H1 (cell line): ENCODE measurements at regions not wholly inside any gene's neighbourhood (a gene's known extent, or its start where the extent isn't known, plus 50 kb on each side); places are given as distances from the start of the nearest gene placed in this dataset.

ENCODE experiments used
- CTCF ChIA-PET: fragments of 300-600 bp; sonication (Branson Sonifier 250); formaldehyde crosslinking; loops from one replicate; lab custom pipeline; 2021; ENCODE audit not compliant: partially characterized antibody; lab: Charles Lee
- POLR2A ChIA-PET: fragments of 300-600 bp; sonication (Branson Sonifier 250); formaldehyde crosslinking; loops from one replicate; lab custom pipeline; 2021; ENCODE audit warnings: inconsistent platforms; ENCODE audit not compliant: partially characterized antibody; lab: Charles Lee
- DNase-seq, 2 experiments: peaks; one replicate each; pipeline versions ENCODE4 v3.0.0 to v3.0.0-alpha.2; 2010 to 2022; ENCODE audit warnings: low spot score in 2 of 2, low read depth in 1 of 2, mixed read lengths in 1 of 2
- FAIRE-seq: peaks from 2 replicates; lab custom pipeline; 2011; peaks lifted over from hg19 to GRCh38; lab: Jason Lieb, UNC
- H2AFZ ChIP-seq: 2 replicates; pipeline ENCODE4 v1.8.1; 2012; ENCODE audit warnings: low read length, inconsistent platforms
- H2AK5ac ChIP-seq: 2 replicates; pipeline ENCODE4 v1.6.1; 2013; ENCODE audit warnings: low read depth, low read length
- H2BK120ac ChIP-seq: replicated peaks from 2 replicates; pipeline ENCODE3; 2013; ENCODE audit warnings: low read depth, low read length, inconsistent platforms
- H2BK12ac ChIP-seq: 2 replicates; pipeline ENCODE4 v1.6.1; 2013; ENCODE audit warnings: low read depth, low read length
- H2BK15ac ChIP-seq: 2 replicates; pipeline ENCODE4 v1.6.1; 2013; ENCODE audit warnings: low read length
- H2BK20ac ChIP-seq: 2 replicates; pipeline ENCODE4 v1.6.1; 2013; ENCODE audit warnings: low read length
- H2BK5ac ChIP-seq: 2 replicates; pipeline ENCODE4 v1.6.1; 2013; ENCODE audit warnings: low read depth, low read length
- H3K14ac ChIP-seq: 2 replicates; pipeline ENCODE4 v1.6.1; 2013; ENCODE audit warnings: inconsistent platforms; ENCODE audit not compliant: insufficient read length
- H3K18ac ChIP-seq: 2 replicates; pipeline ENCODE4 v1.6.1; 2013; ENCODE audit warnings: low read length; ENCODE audit errors: extremely low read depth
- H3K23ac ChIP-seq: 2 replicates; pipeline ENCODE4 v1.6.1; 2013; ENCODE audit warnings: inconsistent platforms; ENCODE audit not compliant: insufficient read length
- H3K23me2 ChIP-seq: 2 replicates; pipeline ENCODE4 v1.6.1; 2013; ENCODE audit warnings: low read depth, low read length
- H3K27ac ChIP-seq: 2 replicates; pipeline ENCODE4 v1.6.1; 2011; ENCODE audit warnings: low read depth, low read length, inconsistent platforms
- H3K27me3 ChIP-seq, 4 experiments: replicated peaks in 1 of 4; 1 replicate in 1 of 4; 2 replicates in 3 of 4; pipeline versions ENCODE4 v1.6.1 to v1.8.1; 2011 to 2013; ENCODE audit warnings: low read length in 3 of 4, mild to moderate bottlenecking in 3 of 4, inconsistent platforms in 2 of 4, mixed read lengths in 2 of 4, moderate library complexity in 1 of 4; ENCODE audit not compliant: control insufficient read depth in 3 of 4, insufficient read depth in 3 of 4; ENCODE audit errors: extremely low read depth in 1 of 4
- H3K36me3 ChIP-seq, 4 experiments: 2 replicates each; pipeline versions ENCODE4 v1.6.1 to v1.8.1; 2011 to 2013; ENCODE audit warnings: mild to moderate bottlenecking in 4 of 4, low read length in 3 of 4, moderate library complexity in 2 of 4, control low read depth in 1 of 4, inconsistent platforms in 1 of 4; ENCODE audit not compliant: insufficient read depth in 4 of 4, control insufficient read depth in 2 of 4
- H3K4ac ChIP-seq: replicated peaks from 2 replicates; pipeline ENCODE3; 2013; ENCODE audit warnings: low read length, low read depth, mixed read lengths, inconsistent platforms; ENCODE audit not compliant: insufficient read length
- H3K4me1 ChIP-seq, 4 experiments: replicated peaks in 1 of 4; 1 replicate in 1 of 4; 2 replicates in 3 of 4; pipeline versions ENCODE4 v1.6.1 to v1.8.1; 2011 to 2013; ENCODE audit warnings: low read length in 3 of 4, inconsistent platforms in 2 of 4, mixed read lengths in 1 of 4; ENCODE audit not compliant: insufficient read depth in 4 of 4, control insufficient read depth in 3 of 4
- H3K4me2 ChIP-seq, 2 experiments: 2 replicates each; pipeline versions ENCODE4 v1.6.1 to v1.8.1; 2011 to 2013; ENCODE audit warnings: low read depth in 2 of 2, low read length in 2 of 2, control low read depth in 1 of 2, inconsistent platforms in 1 of 2, mild to moderate bottlenecking in 1 of 2; ENCODE audit not compliant: insufficient read depth in 1 of 2
- H3K4me3 ChIP-seq, 4 experiments: fragments of 200-600, 300-600 bp in 1 of 4; sonication (generic), shearing (Covaris generic), sonication (Bioruptor Twin) in 1 of 4; 2 replicates each; pipeline versions ENCODE4 v1.5.1 to v1.8.1; 2011 to 2016; ENCODE audit warnings: low read length in 4 of 4, low read depth in 3 of 4, control low read depth in 2 of 4, inconsistent platforms in 2 of 4, mild to moderate bottlenecking in 2 of 4, mixed read lengths in 1 of 4, moderate library complexity in 1 of 4; ENCODE audit not compliant: insufficient read depth in 2 of 4; ENCODE audit errors: extremely low read depth in 1 of 4
- H3K56ac ChIP-seq: replicated peaks from 2 replicates; pipeline ENCODE3; 2013; ENCODE audit warnings: low read depth, mild to moderate bottlenecking, mixed read lengths, low read length, inconsistent platforms; ENCODE audit not compliant: insufficient read length
- H3K79me1 ChIP-seq: 2 replicates; pipeline ENCODE4 v1.6.1; 2013; ENCODE audit warnings: low read depth, low read length, control low read depth
- H3K79me2 ChIP-seq, 2 experiments: 2 replicates each; pipeline versions ENCODE4 v1.6.1 to v1.8.1; 2012 to 2013; ENCODE audit warnings: low read length in 2 of 2, mild to moderate bottlenecking in 2 of 2, inconsistent platforms in 1 of 2; ENCODE audit not compliant: insufficient read depth in 2 of 2, control insufficient read depth in 1 of 2
- H3K9ac ChIP-seq, 4 experiments: replicated peaks in 1 of 4; 1 replicate in 1 of 4; 2 replicates in 3 of 4; pipeline versions ENCODE4 v1.6.1 to v1.8.1; 2011 to 2013; ENCODE audit warnings: low read depth in 3 of 4, low read length in 3 of 4, control low read depth in 2 of 4, mild to moderate bottlenecking in 2 of 4, moderate library complexity in 2 of 4, inconsistent platforms in 1 of 4; ENCODE audit errors: extremely low read depth in 1 of 4
- H3K9me3 ChIP-seq, 2 experiments: 2 replicates each; pipeline versions ENCODE4 v1.6.1 to v1.8.1; 2012 to 2013; ENCODE audit warnings: mild to moderate bottlenecking in 2 of 2, moderate library complexity in 2 of 2, control low read depth in 1 of 2, inconsistent platforms in 1 of 2, low read depth in 1 of 2, low read length in 1 of 2, mixed read lengths in 1 of 2; ENCODE audit not compliant: insufficient read depth in 2 of 2
- H4K20me1 ChIP-seq, 2 experiments: replicated peaks in 1 of 2; 2 replicates each; pipeline versions ENCODE3 to v1.8.1; 2011 to 2013; ENCODE audit warnings: inconsistent platforms in 2 of 2, low read length in 2 of 2, mild to moderate bottlenecking in 1 of 2; ENCODE audit not compliant: insufficient read depth in 2 of 2, control insufficient read depth in 1 of 2
- H4K5ac ChIP-seq: 2 replicates; pipeline ENCODE4 v1.6.1; 2013; ENCODE audit warnings: low read length, low read depth, mixed read lengths, inconsistent platforms; ENCODE audit not compliant: insufficient read length
- H4K8ac ChIP-seq: 2 replicates; pipeline ENCODE4 v1.8.0; 2013; ENCODE audit warnings: mild to moderate bottlenecking, moderate library complexity, low read length, inconsistent platforms; ENCODE audit not compliant: insufficient read depth; ENCODE audit errors: extremely low read depth
- H4K91ac ChIP-seq: replicated peaks from 2 replicates; pipeline ENCODE3; 2013; ENCODE audit warnings: low read length, mixed read lengths, inconsistent platforms; ENCODE audit not compliant: insufficient read length
- BCL11A ChIP-seq, 2 experiments: IDR thresholded peaks; one replicate each; pipeline ENCODE4 v1.6.1; 2011; ENCODE audit warnings: low read depth in 2 of 2, low read length in 2 of 2, mild to moderate bottlenecking in 2 of 2
- CTBP2 ChIP-seq: IDR thresholded peaks from 2 replicates; pipeline ENCODE4 v1.7.0; 2011; ENCODE audit warnings: borderline replicate concordance, mild to moderate bottlenecking, moderate library complexity, mixed read lengths, low read length; ENCODE audit not compliant: insufficient read depth, insufficient read length
- EGR1 ChIP-seq: IDR thresholded peaks from 2 replicates; pipeline ENCODE4 v1.6.1; 2011; ENCODE audit warnings: low read depth, low read length, borderline replicate concordance
- FOSL1 ChIP-seq: IDR thresholded peaks from 2 replicates; pipeline ENCODE4 v1.6.1; 2011; ENCODE audit warnings: mild to moderate bottlenecking, low read depth, low read length, moderate library complexity; ENCODE audit not compliant: insufficient read depth
- GTF2F1 ChIP-seq: IDR thresholded peaks from 2 replicates; pipeline ENCODE4 v1.6.1; 2012; ENCODE audit warnings: low read depth, low read length, improper control_type of control experiment, borderline replicate concordance
- RBBP5 ChIP-seq: IDR thresholded peaks from 2 replicates; pipeline ENCODE4 v1.7.1; 2012; ENCODE audit warnings: low read depth, mild to moderate bottlenecking, inconsistent platforms, low read length, moderate library complexity, borderline replicate concordance
- RNF2 ChIP-seq: fragments of 200-900, 300-1000 bp; sonication (generic); IDR thresholded peaks from 2 replicates; pipeline ENCODE4 v1.7.1; 2016; ENCODE audit warnings: borderline replicate concordance, low read depth, mild to moderate bottlenecking, antibody characterized with exemption, low read length; ENCODE audit not compliant: poor library complexity, severe bottlenecking; ENCODE audit errors: missing control alignments
- SIN3A ChIP-seq, 2 experiments: IDR thresholded peaks in 1 of 2; conservative IDR thresholded peaks in 1 of 2; 2 replicates each; pipeline ENCODE4 v1.6.1; 2011 to 2012; ENCODE audit warnings: low read length in 2 of 2, improper control_type of control experiment in 1 of 2, low read depth in 1 of 2, mild to moderate bottlenecking in 1 of 2
- SRF ChIP-seq: IDR thresholded peaks from 2 replicates; pipeline ENCODE4 v1.6.1; 2011; ENCODE audit warnings: mild to moderate bottlenecking, low read depth, low read length, moderate library complexity
- TCF12 ChIP-seq: IDR thresholded peaks from 2 replicates; pipeline ENCODE4 v1.6.1; 2011; ENCODE audit warnings: low read depth, mild to moderate bottlenecking, low read length
- WGBS, 2 experiments: shearing (Covaris generic) in 1 of 2; methylation state at CpG; one replicate each; pipeline versions ENCODE4 v1.1.6 to v1.1.7; 2013 to 2015; ENCODE audit warnings: low lambda C conversion rate in 2 of 2, mixed read lengths in 2 of 2, inconsistent platforms in 1 of 2, low coverage in 1 of 2, missing lambda C conversion rate in 1 of 2; ENCODE audit not compliant: insufficient replicate concordance in 2 of 2, insufficient coverage in 1 of 2, insufficient read length in 1 of 2; ENCODE audit errors: extremely low coverage in 1 of 2, missing lambda C conversion rate in 1 of 2; 5-methylcytosine and 5-hydroxymethylcytosine counted together
- TF ChIP-seq, protein P1 (sequence below): IDR thresholded peaks from 2 replicates; pipeline ENCODE4 v1.6.1; 2011; ENCODE audit warnings: low read depth, mild to moderate bottlenecking, low read length; ENCODE audit not compliant: insufficient read depth
- TF ChIP-seq, protein P2 (sequence below): IDR thresholded peaks from 2 replicates; pipeline ENCODE4 v1.6.1; 2012; ENCODE audit warnings: inconsistent platforms

DNA sequence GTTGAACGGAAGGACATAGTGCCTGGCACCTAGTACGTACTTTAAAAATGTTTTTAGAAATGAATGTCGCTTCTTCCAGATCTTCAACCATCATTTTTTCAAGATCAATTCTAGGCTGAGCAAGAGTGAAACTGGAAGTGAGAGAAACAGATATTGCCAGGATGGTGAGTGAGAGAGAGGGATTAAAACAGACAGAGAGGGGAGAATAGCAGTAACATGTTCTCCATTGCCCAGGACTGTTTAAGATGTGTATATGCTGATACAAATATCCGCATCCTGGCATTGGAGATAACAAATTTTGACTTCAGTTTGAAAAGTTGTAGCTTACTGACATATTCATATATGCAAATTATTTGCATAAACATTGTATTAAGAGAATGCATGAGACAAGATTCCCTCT, 1156.1 kb downstream of the TBL1XR1 start:
- Histone ChIP-seq H3K9me3 (no peaks in the 10 kb centered on the region), H4K20me1 (no peaks in the 10 kb centered on the region), H3K9ac (no peak overlapping the region), H3K79me2 (no peaks in the 10 kb centered on the region), H2BK12ac (no peak overlapping the region), H4K8ac (no peak overlapping the region), H2AFZ (0 out of 2 replicates have a peak overlapping the region, but pooled peaks have one; percentile 28), H4K91ac (no peak overlapping the region), H3K23ac (no peak overlapping the region), H2BK120ac (no peak overlapping the region), H2BK5ac (no peak overlapping the region), H2BK20ac (no peak overlapping the region), H3K4ac (no peak overlapping the region), H3K36me3 (no peaks in the 10 kb centered on the region), H3K23me2 (no peaks in the 10 kb centered on the region), H4K5ac (no peak overlapping the region), H3K4me1 (no peaks in the 10 kb centered on the region), H3K4me2 (no peak overlapping the region), H2BK15ac (no peak overlapping the region), H3K4me3 (no peak overlapping the region), H3K14ac (no peak overlapping the region), H3K27me3 (no peaks in the 10 kb centered on the region), H3K79me1 (no peaks in the 10 kb centered on the region), H3K27ac (no peak overlapping the region), H3K56ac (no peak overlapping the region), H3K18ac (no peak overlapping the region), H2AK5ac (no peak overlapping the region)
- TF ChIP-seq RNF2 (no peak), GTF2F1 (no peak), TCF12 (no peak), SRF (no peak), RBBP5 (no peak), FOSL1 (no peak), EGR1 (no peak), BCL11A (IDR thresholded peaks at IDR 0.05; ENCODE audit: low read depth in 2 of 2, low read length in 2 of 2) (no peak), CTBP2 (no peak), SIN3A (conservative IDR thresholded peaks at IDR 0.05 in 1 of 2, IDR thresholded peaks at IDR 0.05 in 1 of 2; ENCODE audit: low read depth in 1 of 2, low read length in 2 of 2) (no peak)
- TF ChIP-seq, protein P1, sequence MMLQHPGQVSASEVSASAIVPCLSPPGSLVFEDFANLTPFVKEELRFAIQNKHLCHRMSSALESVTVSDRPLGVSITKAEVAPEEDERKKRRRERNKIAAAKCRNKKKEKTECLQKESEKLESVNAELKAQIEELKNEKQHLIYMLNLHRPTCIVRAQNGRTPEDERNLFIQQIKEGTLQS, result no peak
- TF ChIP-seq, protein P2, sequence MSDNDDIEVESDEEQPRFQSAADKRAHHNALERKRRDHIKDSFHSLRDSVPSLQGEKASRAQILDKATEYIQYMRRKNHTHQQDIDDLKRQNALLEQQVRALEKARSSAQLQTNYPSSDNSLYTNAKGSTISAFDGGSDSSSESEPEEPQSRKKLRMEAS, result no peak
- DNase-seq (no peak), FAIRE-seq (peak; percentile 32)
- CTCF ChIA-PET, result no interaction called here
- POLR2A ChIA-PET, result no interaction called here
- 94% methylated on average over 4 of the region's 4 CpGs; no CpG with 5 or more reads in 1 of the 2 experiments for WGBS, 2 experiments
